ENCODE measurements at regions not wholly inside any gene's neighbourhood (a gene's known extent, or its start where the extent isn't known, plus 50 kb on each side); places are given as distances from the start of the nearest gene placed in this dataset.

GRCh38 chr6:170177772-170178560 is 112.9 kb downstream of the DLL1 start:
- no peak for DNase-seq (ENCODE audit: low read depth)

GRCh38 chr6:170176898-170177771 is 113.7 kb downstream of the DLL1 start:
- DNase-seq (ENCODE audit: low read depth), result no peak

- DNase-seq (ENCODE audit: low read depth), result no peak
Observed at GRCh38 chr6:170176136-170176897, 114.6 kb downstream of the DLL1 start.

- no peak for DNase-seq (ENCODE audit: low read depth)
Observed at GRCh38 chr6:170175644-170176135, 115.2 kb downstream of the DLL1 start.

- DNase-seq (ENCODE audit: low read depth), result no peak
Observed at GRCh38 chr6:170174771-170175643, 115.9 kb downstream of the DLL1 start.

- DNase-seq (ENCODE audit: low read depth), result no peak
Observed at GRCh38 chr6:170174124-170174770, 116.6 kb downstream of the DLL1 start.

GRCh38 chr6:170173335-170173881 is 117.5 kb downstream of the DLL1 start:
- DNase-seq (ENCODE audit: low read depth), result no peak

GRCh38 chr6:170172825-170173256 is 118.0 kb downstream of the DLL1 start:
- no peak for DNase-seq (ENCODE audit: low read depth)

GRCh38 chr6:170172392-170172791 is 118.5 kb downstream of the DLL1 start:
- no peak for DNase-seq (ENCODE audit: low read depth)

- no peak for DNase-seq (ENCODE audit: low read depth)
Observed at GRCh38 chr6:170167657-170168159, 123.2 kb downstream of the DLL1 start.

GRCh38 chr6:170166511-170167122 is 124.3 kb downstream of the DLL1 start:
- DNase-seq (ENCODE audit: low read depth), result no peak

- no peak for DNase-seq (ENCODE audit: low read depth)
Observed at GRCh38 chr6:170165471-170166117, 125.3 kb downstream of the DLL1 start.

- no peak for DNase-seq (ENCODE audit: low read depth)
Observed at GRCh38 chr6:170165085-170165470, 125.8 kb downstream of the DLL1 start.

GRCh38 chr6:170164271-170164900 is 126.5 kb downstream of the DLL1 start:
- no peak for DNase-seq (ENCODE audit: low read depth)

- DNase-seq (ENCODE audit: low read depth), result no peak
Observed at GRCh38 chr6:170163405-170164170, 127.3 kb downstream of the DLL1 start.

GRCh38 chr6:170162775-170163404 is 128.0 kb downstream of the DLL1 start:
- DNase-seq (ENCODE audit: low read depth), result no peak

GRCh38 chr6:170162011-170162774 is 128.7 kb downstream of the DLL1 start:
- DNase-seq (ENCODE audit: low read depth), result no peak
